BE2C (cell line): ENCODE measurements at regions not wholly inside any gene's neighbourhood (a gene's known extent, or its start where the extent isn't known, plus 50 kb on each side); places are given as distances from the start of the nearest gene placed in this dataset.

ENCODE experiments used
- DNase-seq: peaks from one replicate; pipeline ENCODE4 v3.0.0-alpha.2; 2020
- H3K27me3 ChIP-seq: fragments of 250-450 bp; sonication (Bioruptor Pico); 2 replicates; pipeline ENCODE4 v1.5.1; 2020; ENCODE audit warnings: mild to moderate bottlenecking
- H3K36me3 ChIP-seq: fragments of 250-450 bp; sonication (Bioruptor Pico); 2 replicates; pipeline ENCODE4 v1.5.1; 2020; ENCODE audit warnings: mild to moderate bottlenecking
- H3K4me1 ChIP-seq: fragments of 250-450 bp; sonication (Bioruptor Pico); 2 replicates; pipeline ENCODE4 v1.5.1; 2020
- H3K4me3 ChIP-seq: 2 replicates; pipeline ENCODE4 v1.5.1; 2011; ENCODE audit warnings: low read depth, low read length
- H3K9me3 ChIP-seq: fragments of 250-450 bp; sonication (Bioruptor Pico); 2 replicates; pipeline ENCODE4 v1.5.1; 2020
- TF ChIP-seq, protein P1 (sequence below): IDR thresholded peaks from 2 replicates; pipeline ENCODE4 v1.5.1; 2012; ENCODE audit warnings: mild to moderate bottlenecking, low read depth, low read length

DNA sequence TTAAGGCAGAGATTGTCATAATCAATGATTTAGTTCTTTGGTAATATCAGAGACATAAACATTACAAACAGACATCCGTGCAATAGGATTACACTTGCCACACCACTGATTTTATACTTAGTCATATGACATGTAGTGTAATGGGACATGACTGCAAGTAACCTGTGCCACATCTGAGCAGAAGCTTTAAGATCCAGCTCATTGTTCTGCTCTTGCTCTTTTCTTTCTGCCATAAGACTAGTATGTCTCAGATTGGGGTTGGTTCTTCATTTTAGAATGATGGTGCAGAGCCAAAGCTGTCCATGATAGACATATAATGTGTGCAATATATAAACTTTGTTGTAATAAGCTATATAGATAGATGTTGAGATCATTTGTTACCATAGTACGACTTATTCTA, 119.7 kb upstream of the SEMA3A start:
- no peak for DNase-seq
- H3K9me3 ChIP-seq, result no peaks in the 10 kb centered on the region
- H3K4me3 ChIP-seq, result no peak overlapping the region
- TF ChIP-seq, protein P1, sequence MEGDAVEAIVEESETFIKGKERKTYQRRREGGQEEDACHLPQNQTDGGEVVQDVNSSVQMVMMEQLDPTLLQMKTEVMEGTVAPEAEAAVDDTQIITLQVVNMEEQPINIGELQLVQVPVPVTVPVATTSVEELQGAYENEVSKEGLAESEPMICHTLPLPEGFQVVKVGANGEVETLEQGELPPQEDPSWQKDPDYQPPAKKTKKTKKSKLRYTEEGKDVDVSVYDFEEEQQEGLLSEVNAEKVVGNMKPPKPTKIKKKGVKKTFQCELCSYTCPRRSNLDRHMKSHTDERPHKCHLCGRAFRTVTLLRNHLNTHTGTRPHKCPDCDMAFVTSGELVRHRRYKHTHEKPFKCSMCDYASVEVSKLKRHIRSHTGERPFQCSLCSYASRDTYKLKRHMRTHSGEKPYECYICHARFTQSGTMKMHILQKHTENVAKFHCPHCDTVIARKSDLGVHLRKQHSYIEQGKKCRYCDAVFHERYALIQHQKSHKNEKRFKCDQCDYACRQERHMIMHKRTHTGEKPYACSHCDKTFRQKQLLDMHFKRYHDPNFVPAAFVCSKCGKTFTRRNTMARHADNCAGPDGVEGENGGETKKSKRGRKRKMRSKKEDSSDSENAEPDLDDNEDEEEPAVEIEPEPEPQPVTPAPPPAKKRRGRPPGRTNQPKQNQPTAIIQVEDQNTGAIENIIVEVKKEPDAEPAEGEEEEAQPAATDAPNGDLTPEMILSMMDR, result no peak
- no peaks in the 10 kb centered on the region for H3K27me3 ChIP-seq
- no peaks in the 10 kb centered on the region for H3K36me3 ChIP-seq
- H3K4me1 ChIP-seq, result peaks cover 8% of the 10 kb centered on the region

DNA sequence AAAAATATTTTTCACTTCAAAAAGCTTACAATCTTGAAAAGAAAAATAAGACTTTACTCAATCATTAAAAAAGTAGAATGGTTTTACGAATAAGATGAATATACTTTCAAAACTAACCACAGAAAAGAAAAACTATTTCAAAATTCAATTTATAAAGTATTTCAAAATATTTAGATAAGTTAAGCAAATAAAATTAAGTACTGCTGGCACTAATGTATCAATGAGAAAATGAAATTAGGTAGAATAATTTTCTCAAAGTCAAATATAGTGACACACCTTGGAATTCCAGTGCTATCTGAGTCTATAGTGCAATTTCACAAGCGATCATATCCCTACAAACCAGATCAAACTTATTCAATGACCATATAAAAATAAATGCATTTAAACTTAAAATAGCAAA, 109.8 kb upstream of the SEMA3A start:
- TF ChIP-seq, protein P1, result no peak
- Histone ChIP-seq H3K4me1 (no peaks in the 10 kb centered on the region), H3K36me3 (no peaks in the 10 kb centered on the region), H3K27me3 (no peaks in the 10 kb centered on the region), H3K4me3 (no peak overlapping the region), H3K9me3 (no peaks in the 10 kb centered on the region)
- DNase-seq, result no peak

DNA sequence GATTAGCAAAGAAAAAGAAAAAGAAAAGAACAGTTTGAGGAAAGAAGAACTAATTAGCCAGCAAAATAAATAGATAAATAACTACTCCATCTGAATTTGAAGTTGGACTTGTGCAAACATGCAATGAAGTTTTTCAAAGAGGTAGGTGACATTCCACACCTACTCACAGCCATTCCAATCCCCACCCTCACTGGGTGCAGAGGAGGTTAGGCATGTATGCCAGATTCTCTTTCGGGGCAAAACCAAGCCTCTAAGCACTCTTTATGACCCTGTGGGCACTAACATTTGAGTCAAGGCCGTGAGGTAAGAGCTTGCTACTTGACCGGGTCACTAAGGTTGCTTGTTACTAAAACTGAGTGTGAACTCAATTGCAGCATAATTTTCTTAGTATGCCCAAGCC, 108.4 kb upstream of the SEMA3A start:
- TF ChIP-seq, protein P1, result no peak
- Histone ChIP-seq H3K36me3 (no peaks in the 10 kb centered on the region), H3K27me3 (no peaks in the 10 kb centered on the region), H3K9me3 (no peaks in the 10 kb centered on the region), H3K4me3 (no peak overlapping the region), H3K4me1 (no peaks in the 10 kb centered on the region)
- DNase-seq, result no peak

DNA sequence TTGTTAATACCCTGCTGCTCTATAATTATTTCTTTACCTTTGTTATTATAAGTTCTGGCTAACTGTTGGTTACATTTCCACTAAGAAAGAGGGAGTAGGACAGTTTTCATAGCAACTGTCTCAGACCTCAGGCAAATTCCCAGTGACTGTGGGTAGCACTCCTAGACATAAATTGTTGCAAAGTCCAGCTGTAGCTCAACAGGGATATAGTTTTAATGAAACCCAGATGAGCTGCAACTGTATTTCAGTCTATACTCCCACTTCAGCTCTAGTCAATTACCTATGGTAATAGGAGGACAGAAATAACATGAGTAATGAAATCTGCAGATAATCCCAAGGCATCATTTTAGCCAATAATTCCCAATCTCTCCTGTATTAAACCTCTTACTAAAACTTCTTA, 103.0 kb upstream of the SEMA3A start:
- no peak for DNase-seq
- Histone ChIP-seq H3K9me3 (no peaks in the 10 kb centered on the region), H3K27me3 (no peaks in the 10 kb centered on the region), H3K36me3 (no peaks in the 10 kb centered on the region), H3K4me1 (peaks cover 8% of the 10 kb centered on the region; the same call in 1 of the 2 replicates), H3K4me3 (no peak overlapping the region)
- TF ChIP-seq, protein P1, result no peak

DNA sequence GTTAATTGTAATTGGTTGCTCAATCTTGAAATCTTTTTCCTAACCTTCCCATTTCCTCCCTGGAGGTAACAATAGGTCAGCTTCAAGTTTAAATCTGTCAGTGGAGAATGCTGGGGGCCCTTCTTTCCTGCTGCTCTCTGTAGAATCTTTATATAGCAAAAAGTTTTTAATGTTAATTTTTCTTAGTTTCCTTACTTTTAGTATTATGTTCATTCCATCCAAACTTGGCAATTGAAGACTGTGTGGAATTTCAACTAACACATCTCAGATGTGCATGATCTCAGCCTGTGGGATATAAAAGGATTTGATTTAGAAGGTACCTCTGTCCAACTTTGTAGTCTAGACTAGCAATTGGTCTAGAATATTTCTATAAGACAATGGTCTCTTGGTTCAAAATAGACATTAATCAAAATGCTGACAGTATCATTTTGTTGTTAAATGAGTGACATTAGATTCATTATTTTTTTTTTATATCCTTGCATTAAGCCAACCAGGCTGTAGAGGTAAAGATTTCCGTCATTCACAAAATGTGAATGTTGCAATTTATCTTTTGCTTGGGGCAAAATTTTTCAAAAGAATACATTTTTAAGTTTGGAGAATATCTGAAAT, 100.4 kb upstream of the SEMA3A start:
- DNase-seq, result no peak
- Histone ChIP-seq H3K4me1 (peaks cover 12% of the 10 kb centered on the region; the same call in 1 of the 2 replicates), H3K4me3 (no peak overlapping the region), H3K27me3 (no peaks in the 10 kb centered on the region), H3K9me3 (no peaks in the 10 kb centered on the region), H3K36me3 (no peaks in the 10 kb centered on the region)
- TF ChIP-seq, protein P1, result no peak

DNA sequence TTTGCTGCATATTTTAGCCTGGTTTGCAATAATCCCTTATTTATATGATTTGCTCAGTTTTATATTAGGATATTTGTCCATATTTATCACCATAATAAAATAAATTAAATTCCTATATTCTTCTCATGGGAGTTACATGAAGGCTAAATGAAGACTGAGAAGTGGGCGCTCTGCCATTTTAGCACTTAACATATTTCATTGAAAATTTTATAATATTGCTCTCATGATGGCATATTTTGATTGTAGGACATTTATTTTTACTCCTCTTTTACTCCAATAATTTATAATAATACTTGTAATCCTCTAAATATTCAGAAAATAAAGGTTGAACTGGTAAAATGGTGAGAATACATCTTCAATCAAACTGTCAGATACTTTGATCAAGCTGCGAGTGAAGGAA, 99.8 kb upstream of the SEMA3A start:
- TF ChIP-seq, protein P1, result no peak

More for the DNA sequence above, 99.8 kb upstream of the SEMA3A start:
- Histone ChIP-seq H3K4me1 (peaks cover 12% of the 10 kb centered on the region; the same call in 1 of the 2 replicates), H3K4me3 (no peak overlapping the region), H3K27me3 (no peaks in the 10 kb centered on the region), H3K9me3 (no peaks in the 10 kb centered on the region), H3K36me3 (no peaks in the 10 kb centered on the region)
- DNase-seq, result no peak
